ENCODE measurements at regions not wholly inside any gene's neighbourhood (a gene's known extent, or its start where the extent isn't known, plus 50 kb on each side); places are given as distances from the start of the nearest gene placed in this dataset.

GRCh38 chr2:8303322-8303832 is 378.5 kb upstream of the ID2 start:
- DNase-seq (ENCODE audit: low read depth) = no peak
- no peak for TF ChIP-seq CTCF (conservative IDR thresholded peaks at IDR 0.05; ENCODE audit: low read depth, low read length)
- H3K4me3 ChIP-seq (ENCODE audit: low read depth, low read length) = no peak overlapping the region

GRCh38 chr2:8304821-8305766 is 376.8 kb upstream of the ID2 start:
- no peak overlapping the region for H3K4me3 ChIP-seq (ENCODE audit: low read depth, low read length)
- no peak for DNase-seq (ENCODE audit: low read depth)
- no peak for TF ChIP-seq CTCF (conservative IDR thresholded peaks at IDR 0.05; ENCODE audit: low read depth, low read length)

GRCh38 chr2:8306530-8307351 is 375.1 kb upstream of the ID2 start:
- no peak for DNase-seq (ENCODE audit: low read depth)
- no peak for TF ChIP-seq CTCF (conservative IDR thresholded peaks at IDR 0.05; ENCODE audit: low read depth, low read length)
- no peak overlapping the region for H3K4me3 ChIP-seq (ENCODE audit: low read depth, low read length)

- DNase-seq (ENCODE audit: low read depth) = no peak
- no peak for TF ChIP-seq CTCF (conservative IDR thresholded peaks at IDR 0.05; ENCODE audit: low read depth, low read length)
Measured at GRCh38 chr2:8307606-8308180, 374.2 kb upstream of the ID2 start.

GRCh38 chr2:8309131-8309530 is 372.7 kb upstream of the ID2 start:
- no peak for DNase-seq (ENCODE audit: low read depth)
- no peak overlapping the region for H3K4me3 ChIP-seq (ENCODE audit: low read depth, low read length)
- TF ChIP-seq CTCF (conservative IDR thresholded peaks at IDR 0.05; ENCODE audit: low read depth, low read length) = no peak

More at GRCh38 chr2:8307606-8308180, 374.2 kb upstream of the ID2 start:
- H3K4me3 ChIP-seq (ENCODE audit: low read depth, low read length) = no peak overlapping the region

DNA sequence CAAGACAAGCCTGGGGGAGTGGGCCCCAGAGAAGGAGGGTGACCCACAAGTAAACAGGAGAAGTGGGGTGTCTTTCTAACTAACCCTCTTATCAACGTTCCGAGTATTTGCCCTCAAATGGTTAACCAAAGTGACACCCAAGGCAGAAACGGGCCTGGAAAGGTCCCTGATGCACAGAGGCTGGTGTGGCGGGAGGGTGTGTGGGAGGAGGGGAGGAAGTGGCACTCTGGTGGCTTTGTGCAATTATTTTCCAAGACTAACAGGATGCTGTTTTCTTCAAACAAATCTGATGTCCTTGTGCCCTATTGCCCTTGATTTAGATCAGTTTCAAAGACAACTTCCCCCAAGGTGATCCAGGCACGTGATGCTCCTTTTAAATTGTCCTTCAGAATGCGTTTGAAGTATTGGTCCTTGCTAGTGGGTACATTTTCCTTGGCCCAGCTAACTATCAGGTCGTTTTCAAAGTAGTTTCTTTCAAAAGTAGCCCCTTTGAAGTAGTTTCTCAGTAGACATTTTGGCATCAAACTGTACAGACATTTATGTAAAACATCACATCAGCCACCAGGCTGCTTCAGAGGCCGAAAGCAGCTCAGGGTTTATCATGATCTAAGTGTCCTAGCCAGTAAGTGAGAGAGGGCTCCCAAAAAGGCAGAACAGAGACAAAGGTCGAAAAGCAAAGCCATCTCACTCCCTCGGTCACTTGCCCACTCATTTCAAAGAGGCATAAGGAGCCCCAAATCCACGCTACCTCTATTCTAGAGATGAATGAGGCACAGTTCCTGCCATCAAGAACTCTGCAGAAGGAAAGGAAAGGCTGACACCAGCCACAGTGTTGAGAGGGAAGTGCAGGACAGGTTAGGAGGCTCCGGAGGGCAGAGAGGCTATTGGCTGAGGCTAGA is 371.1 kb upstream of the ID2 start:
- no peak for TF ChIP-seq CTCF (conservative IDR thresholded peaks at IDR 0.05; ENCODE audit: low read depth, low read length)
- DNase-seq (ENCODE audit: low read depth) = no peak
- H3K4me3 ChIP-seq (ENCODE audit: low read depth, low read length) = no peak overlapping the region

Data from epithelial cell of proximal tubule (primary cell).